Left ventricle myocardium inferior (tissue), 1 donor: ENCODE measurements at regions not wholly inside any gene's neighbourhood (a gene's known extent, or its start where the extent isn't known, plus 50 kb on each side); places are given as distances from the start of the nearest gene placed in this dataset.

Source experiments
- DNase-seq: peaks from one replicate; pipeline ENCODE4 v3.0.0-alpha.2; 2020
- H3K27ac ChIP-seq: fragments of 200-600 bp; replicated peaks from 2 replicates; pipeline ENCODE4 v1.8.0; 2021
- H3K27me3 ChIP-seq: fragments of 200-600 bp; 2 replicates; pipeline ENCODE4 v1.8.0; 2021; ENCODE audit warnings: low read depth
- H3K36me3 ChIP-seq: fragments of 200-600 bp; 2 replicates; pipeline ENCODE4 v1.8.0; 2021
- H3K4me1 ChIP-seq: fragments of 200-600 bp; 2 replicates; pipeline ENCODE4 v1.8.0; 2021
- H3K4me3 ChIP-seq: fragments of 200-600 bp; 2 replicates; pipeline ENCODE4 v1.8.0; 2021; ENCODE audit warnings: mild to moderate bottlenecking, moderate library complexity
- H3K9me3 ChIP-seq: fragments of 200-600 bp; replicated peaks from 2 replicates; pipeline ENCODE4 v1.8.0; 2021
- intact Hi-C: fragments of 100-400 bp; cut with micrococcal nuclease; formaldehyde crosslinking; loops from one replicate; pipeline ENCODE4 v1.11.0; 2022
- TF ChIP-seq, protein P1 (sequence below): fragments of 200-600 bp; IDR thresholded peaks from 2 replicates; pipeline ENCODE4 v1.8.0; 2021; ENCODE audit warnings: antibody characterized with exemption, mild to moderate bottlenecking, borderline replicate concordance
- donor health status: DM: no; HTN: yes; CAD: no; lungs with severe emphysema.

DNA sequence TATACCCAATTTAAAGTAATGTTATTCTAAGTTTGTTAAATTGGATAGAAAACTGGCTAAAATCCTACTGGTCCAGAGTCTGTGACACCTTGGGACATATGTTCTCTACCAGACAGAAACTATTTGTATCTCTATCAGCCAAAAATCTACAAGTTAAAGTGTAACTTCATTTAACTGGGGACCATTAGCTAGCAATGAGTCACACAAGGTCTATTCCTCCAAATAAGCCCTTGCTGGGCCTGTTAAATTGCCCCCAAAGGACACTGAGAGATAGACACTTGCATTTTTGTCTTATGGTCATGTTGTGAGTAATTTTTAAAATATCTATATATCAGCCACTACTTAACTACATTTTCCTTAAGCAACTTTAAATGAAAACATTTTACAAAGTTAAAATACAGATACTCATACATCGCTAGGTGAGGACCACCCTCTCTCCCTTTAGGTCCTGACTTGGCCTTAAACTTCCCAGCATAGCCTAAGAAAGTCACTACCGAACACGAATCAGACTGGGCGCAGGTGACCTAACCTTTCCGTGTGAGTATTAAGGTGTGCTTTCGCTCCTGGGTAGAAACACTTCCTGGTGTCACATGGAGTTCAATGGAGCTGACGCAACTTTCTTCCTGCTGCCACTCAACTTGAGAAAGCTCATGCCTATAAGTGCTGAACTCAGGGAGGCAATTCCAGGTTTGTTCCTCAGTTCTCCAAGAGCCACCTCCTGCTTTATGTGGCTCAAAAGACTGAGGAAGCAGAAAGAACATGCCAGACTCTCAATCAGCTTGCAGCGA lies 249.1 kb downstream of the DIRAS2 start:
- TF ChIP-seq, protein P1, sequence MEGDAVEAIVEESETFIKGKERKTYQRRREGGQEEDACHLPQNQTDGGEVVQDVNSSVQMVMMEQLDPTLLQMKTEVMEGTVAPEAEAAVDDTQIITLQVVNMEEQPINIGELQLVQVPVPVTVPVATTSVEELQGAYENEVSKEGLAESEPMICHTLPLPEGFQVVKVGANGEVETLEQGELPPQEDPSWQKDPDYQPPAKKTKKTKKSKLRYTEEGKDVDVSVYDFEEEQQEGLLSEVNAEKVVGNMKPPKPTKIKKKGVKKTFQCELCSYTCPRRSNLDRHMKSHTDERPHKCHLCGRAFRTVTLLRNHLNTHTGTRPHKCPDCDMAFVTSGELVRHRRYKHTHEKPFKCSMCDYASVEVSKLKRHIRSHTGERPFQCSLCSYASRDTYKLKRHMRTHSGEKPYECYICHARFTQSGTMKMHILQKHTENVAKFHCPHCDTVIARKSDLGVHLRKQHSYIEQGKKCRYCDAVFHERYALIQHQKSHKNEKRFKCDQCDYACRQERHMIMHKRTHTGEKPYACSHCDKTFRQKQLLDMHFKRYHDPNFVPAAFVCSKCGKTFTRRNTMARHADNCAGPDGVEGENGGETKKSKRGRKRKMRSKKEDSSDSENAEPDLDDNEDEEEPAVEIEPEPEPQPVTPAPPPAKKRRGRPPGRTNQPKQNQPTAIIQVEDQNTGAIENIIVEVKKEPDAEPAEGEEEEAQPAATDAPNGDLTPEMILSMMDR, result no peak
- DNase-seq, result no peak
- intact Hi-C loops, result no loop called here
- Histone ChIP-seq H3K27me3 (no peaks in the 10 kb centered on the region), H3K4me1 (no peaks in the 10 kb centered on the region), H3K27ac (no peak overlapping the region), H3K4me3 (no peak overlapping the region), H3K36me3 (no peaks in the 10 kb centered on the region), H3K9me3 (no peaks in the 10 kb centered on the region)

- no peaks in the 10 kb centered on the region for H3K27me3 ChIP-seq
- intact Hi-C loops, result no loop called here
Measured at GRCh38 chr9:90394871-90395270, 247.8 kb downstream of the DIRAS2 start.

GRCh38 chr9:90400091-90400490 lies 242.5 kb downstream of the DIRAS2 start:
- H3K36me3 ChIP-seq, result no peaks in the 10 kb centered on the region
- intact Hi-C loops, result no loop called here
- no peaks in the 10 kb centered on the region for H3K4me1 ChIP-seq
- TF ChIP-seq, protein P1, result no peak
- no peak for DNase-seq
- no peak overlapping the region for H3K4me3 ChIP-seq
- H3K9me3 ChIP-seq, result no peaks in the 10 kb centered on the region
- peaks cover 10% of the 10 kb centered on the region for H3K27me3 ChIP-seq
- no peak overlapping the region for H3K27ac ChIP-seq

More at GRCh38 chr9:90394871-90395270, 247.8 kb downstream of the DIRAS2 start:
- TF ChIP-seq, protein P1, result no peak
- Histone ChIP-seq H3K36me3 (no peaks in the 10 kb centered on the region), H3K4me1 (no peaks in the 10 kb centered on the region), H3K27ac (no peak overlapping the region), H3K9me3 (no peaks in the 10 kb centered on the region), H3K4me3 (no peak overlapping the region)
- no peak for DNase-seq

- TF ChIP-seq, protein P1, result no peak
- DNase-seq, result no peak
- no peaks in the 10 kb centered on the region for H3K4me1 ChIP-seq
- H3K9me3 ChIP-seq, result peaks cover 43% of the 10 kb centered on the region
- peaks cover 16% of the 10 kb centered on the region for H3K27me3 ChIP-seq
- intact Hi-C loops, result no loop called here
- no peak overlapping the region for H3K27ac ChIP-seq
- H3K4me3 ChIP-seq, result no peak overlapping the region
- H3K36me3 ChIP-seq, result no peaks in the 10 kb centered on the region
Measured at GRCh38 chr9:90408659-90409058, 234.0 kb downstream of the DIRAS2 start.

DNA sequence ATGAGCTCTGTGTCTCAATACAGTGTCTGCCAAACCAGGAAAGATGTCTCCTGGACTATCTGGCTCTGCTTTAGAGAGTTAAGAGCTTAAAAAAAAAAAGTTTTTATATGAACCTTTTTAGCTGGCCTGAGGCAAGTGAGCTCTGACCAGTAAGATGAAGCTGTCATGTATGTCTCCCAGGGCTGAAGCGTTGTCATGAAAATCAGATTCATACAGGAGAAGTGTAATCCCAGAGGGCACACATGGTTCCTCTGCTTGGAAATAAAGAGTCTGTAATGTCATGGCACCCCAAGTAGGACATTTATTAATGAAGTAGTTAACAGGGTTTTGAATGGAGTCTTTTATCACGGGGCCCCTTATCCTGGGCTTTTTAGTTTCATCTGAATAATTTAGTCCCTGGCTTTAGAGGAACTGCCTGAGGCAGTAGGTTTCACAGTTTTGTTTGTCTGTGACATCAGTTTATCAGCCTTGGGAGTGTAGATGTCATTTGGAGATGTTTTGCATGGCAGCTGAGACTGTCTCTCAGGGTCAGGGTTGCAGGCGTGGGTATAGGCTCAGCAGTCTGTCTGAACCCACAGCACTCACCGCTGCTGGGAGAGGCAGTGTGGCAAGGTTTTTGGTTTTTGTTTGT lies 223.3 kb downstream of the DIRAS2 start:
- no peak for DNase-seq
- Histone ChIP-seq H3K9me3 (no peaks in the 10 kb centered on the region), H3K27me3 (peaks cover 20% of the 10 kb centered on the region), H3K27ac (no peak overlapping the region), H3K4me1 (no peaks in the 10 kb centered on the region), H3K4me3 (no peak overlapping the region), H3K36me3 (no peaks in the 10 kb centered on the region)
- TF ChIP-seq, protein P1, result no peak
- intact Hi-C loops, result no loop called here
